ENCODE measurements at regions not wholly inside any gene's neighbourhood (a gene's known extent, or its start where the extent isn't known, plus 50 kb on each side); places are given as distances from the start of the nearest gene placed in this dataset.
"Not testable (repeated sequence)": the region's sequence is repeated elsewhere in the genome, so short reads cannot be mapped to it uniquely, and the experiment has no call there.

DNA sequence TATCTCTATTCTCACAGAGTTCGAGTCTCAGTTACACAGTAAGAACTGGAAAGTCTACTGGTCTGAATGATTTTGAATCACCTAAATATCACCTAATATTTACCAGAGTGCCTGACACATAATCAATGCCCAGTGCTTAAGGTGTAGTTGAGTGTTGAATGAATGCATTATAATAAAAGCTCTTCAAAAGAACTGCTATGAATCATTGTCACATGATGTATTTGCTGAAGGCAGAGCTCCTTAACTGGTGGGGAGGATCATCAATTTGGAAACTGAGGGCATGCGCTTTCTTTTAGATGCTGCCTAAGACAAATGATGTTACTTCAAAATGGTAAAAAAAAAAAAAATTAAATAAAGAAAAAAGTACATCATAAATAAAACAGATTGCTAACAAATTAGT lies 359.4 kb upstream of the KIF2B start:
- Histone ChIP-seq H3K36me3 (ENCODE audit: control insufficient read depth, insufficient read depth, low read length) (no peaks in the 10 kb centered on the region), H3K4me3 (ENCODE audit: low read depth, low read length) (no peak overlapping the region), H3K27me3 (replicated peaks; ENCODE audit: control insufficient read depth, insufficient read depth, low read length) (no peaks in the 10 kb centered on the region), H3K9me3 (no peaks in the 10 kb centered on the region), H3K4me1 (no peaks in the 10 kb centered on the region)
- H3K9me3 Mint-ChIP-seq (ENCODE audit: unreplicated experiment) = peaks cover 20% of the 10 kb centered on the region
- POLR2A ChIA-PET = no interaction called here
- DNase-seq = no peak
- no peak overlapping the region for H3K27ac Mint-ChIP-seq (ENCODE audit: unreplicated experiment)
- no peak for TF ChIP-seq CTCF (IDR thresholded peaks at IDR 0.05; ENCODE audit: insufficient read depth in 1 of 2, low read depth in 1 of 2, low read length in 1 of 2, severe bottlenecking in 1 of 2, unreplicated experiment in 1 of 2)
- no peaks in the 10 kb centered on the region for H3K36me3 Mint-ChIP-seq (ENCODE audit: insufficient read depth, unreplicated experiment)
- intact Hi-C loops (cut with micrococcal nuclease; ENCODE audit: unreplicated experiment) = no loop called here
- no peaks in the 10 kb centered on the region for H3K27me3 Mint-ChIP-seq (ENCODE audit: insufficient read depth, unreplicated experiment)
- BruUV-seq (replicated peaks) = no TSS peak
- H3K4me1 Mint-ChIP-seq (ENCODE audit: low read depth, unreplicated experiment) = no peaks in the 10 kb centered on the region
- CTCF ChIA-PET = no interaction called here
- H3K4me3 Mint-ChIP-seq (ENCODE audit: unreplicated experiment) = no peak overlapping the region

DNA sequence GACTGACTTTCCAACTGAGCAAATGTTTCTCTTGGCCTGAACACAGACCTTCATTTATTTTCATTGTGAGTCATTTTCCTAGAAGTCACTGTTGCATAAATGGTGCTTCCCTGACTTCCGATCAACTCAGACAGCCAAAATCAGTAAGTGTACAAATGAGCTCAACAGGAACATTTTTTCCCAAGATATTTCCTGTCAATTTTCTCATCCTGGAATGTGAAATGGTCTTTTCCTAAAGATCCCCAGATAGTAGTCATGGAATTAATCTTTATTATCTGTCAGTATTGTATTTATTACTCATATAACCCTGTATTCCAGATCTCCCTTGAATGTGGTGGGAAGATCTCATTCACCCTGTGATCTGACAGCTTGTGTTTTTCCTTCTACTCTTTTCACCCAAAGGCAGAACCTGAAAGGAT lies 360.3 kb upstream of the KIF2B start:
- no peaks in the 10 kb centered on the region for H3K27me3 ChIP-seq (replicated peaks; ENCODE audit: control insufficient read depth, insufficient read depth, low read length)
- CTCF ChIA-PET = no interaction called here
- POLR2A ChIA-PET = no interaction called here
- Mint-ChIP-seq H3K36me3 (ENCODE audit: insufficient read depth, unreplicated experiment) (no peaks in the 10 kb centered on the region), H3K27ac (ENCODE audit: unreplicated experiment) (no peak overlapping the region), H3K27me3 (ENCODE audit: insufficient read depth, unreplicated experiment) (no peaks in the 10 kb centered on the region), H3K9me3 (ENCODE audit: unreplicated experiment) (peaks cover 20% of the 10 kb centered on the region), H3K4me3 (ENCODE audit: unreplicated experiment) (no peak overlapping the region), H3K4me1 (ENCODE audit: low read depth, unreplicated experiment) (no peaks in the 10 kb centered on the region)
- TF ChIP-seq CTCF (IDR thresholded peaks at IDR 0.05; ENCODE audit: insufficient read depth in 1 of 2, low read depth in 1 of 2, low read length in 1 of 2, severe bottlenecking in 1 of 2, unreplicated experiment in 1 of 2) = no peak
- no peaks in the 10 kb centered on the region for H3K4me1 ChIP-seq
- no peak overlapping the region for H3K4me3 ChIP-seq (ENCODE audit: low read depth, low read length)
- BruUV-seq (replicated peaks) = no TSS peak
- no peaks in the 10 kb centered on the region for H3K9me3 ChIP-seq
- DNase-seq = no peak
- intact Hi-C loops (cut with micrococcal nuclease; ENCODE audit: unreplicated experiment) = no loop called here
- no peaks in the 10 kb centered on the region for H3K36me3 ChIP-seq (ENCODE audit: control insufficient read depth, insufficient read depth, low read length)

DNA sequence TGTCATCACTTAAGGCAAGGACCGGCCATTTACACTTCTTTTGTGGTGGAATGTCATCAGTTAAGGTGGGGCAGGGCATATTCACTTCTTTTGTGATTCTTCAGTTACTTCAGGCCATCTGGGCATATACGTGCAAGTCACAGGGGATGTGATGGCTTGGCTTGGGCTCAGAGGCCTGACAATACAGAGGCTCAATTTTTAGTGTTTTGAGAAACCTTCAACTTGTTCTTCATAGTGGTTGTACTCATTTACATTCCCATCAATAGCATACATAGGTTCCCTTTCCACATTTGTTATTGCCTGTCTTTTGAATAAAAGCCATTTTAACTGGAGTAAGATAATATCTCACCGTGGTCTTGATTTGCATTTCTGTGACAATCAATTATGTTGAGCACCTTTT lies 366.8 kb upstream of the KIF2B start:
- not testable (repeated sequence) for BruUV-seq (replicated peaks)

GRCh38 chr17:53454337-53454736 lies 368.4 kb upstream of the KIF2B start:
- intact Hi-C loops (cut with micrococcal nuclease; ENCODE audit: unreplicated experiment) = no loop called here
- no peak for TF ChIP-seq CTCF (IDR thresholded peaks at IDR 0.05; ENCODE audit: insufficient read depth in 1 of 2, low read depth in 1 of 2, low read length in 1 of 2, severe bottlenecking in 1 of 2, unreplicated experiment in 1 of 2)
- H3K36me3 ChIP-seq (ENCODE audit: control insufficient read depth, insufficient read depth, low read length) = no peaks in the 10 kb centered on the region
- DNase-seq = no peak
- H3K9me3 Mint-ChIP-seq (ENCODE audit: unreplicated experiment) = peaks cover 21% of the 10 kb centered on the region
- H3K9me3 ChIP-seq = 0 out of 2 replicates have a peak, but pooled peaks cover 2% of the 10 kb centered on the region
- no peaks in the 10 kb centered on the region for H3K27me3 ChIP-seq (replicated peaks; ENCODE audit: control insufficient read depth, insufficient read depth, low read length)
- no peaks in the 10 kb centered on the region for H3K27me3 Mint-ChIP-seq (ENCODE audit: insufficient read depth, unreplicated experiment)
- ChIA-PET CTCF (no interaction called here), POLR2A (no interaction called here)
- H3K4me3 Mint-ChIP-seq (ENCODE audit: unreplicated experiment) = no peak overlapping the region
- no peaks in the 10 kb centered on the region for H3K4me1 Mint-ChIP-seq (ENCODE audit: low read depth, unreplicated experiment)
- no TSS peak for BruUV-seq (replicated peaks)
- no peak overlapping the region for H3K4me3 ChIP-seq (ENCODE audit: low read depth, low read length)
- no peaks in the 10 kb centered on the region for H3K4me1 ChIP-seq
- H3K27ac Mint-ChIP-seq (ENCODE audit: unreplicated experiment) = no peak overlapping the region
- no peaks in the 10 kb centered on the region for H3K36me3 Mint-ChIP-seq (ENCODE audit: insufficient read depth, unreplicated experiment)

More for the DNA sequence above, 366.8 kb upstream of the KIF2B start:
- peaks cover 24% of the 10 kb centered on the region for H3K9me3 Mint-ChIP-seq (ENCODE audit: unreplicated experiment)
- H3K36me3 Mint-ChIP-seq (ENCODE audit: insufficient read depth, unreplicated experiment); H3K4me3 ChIP-seq (ENCODE audit: low read depth, low read length); H3K27ac Mint-ChIP-seq (ENCODE audit: unreplicated experiment); H3K36me3 ChIP-seq (ENCODE audit: control insufficient read depth, insufficient read depth, low read length); intact Hi-C loops (cut with micrococcal nuclease; ENCODE audit: unreplicated experiment); DNase-seq; H3K9me3 ChIP-seq; POLR2A ChIA-PET; H3K4me1 ChIP-seq; H3K4me3 Mint-ChIP-seq (ENCODE audit: unreplicated experiment); H3K27me3 Mint-ChIP-seq (ENCODE audit: insufficient read depth, unreplicated experiment); CTCF ChIA-PET; H3K4me1 Mint-ChIP-seq (ENCODE audit: low read depth, unreplicated experiment); H3K27me3 ChIP-seq (replicated peaks; ENCODE audit: control insufficient read depth, insufficient read depth, low read length): not testable (repeated sequence)

Data from Caco-2 (cell line).